H1 (cell line): ENCODE measurements at regions not wholly inside any gene's neighbourhood (a gene's known extent, or its start where the extent isn't known, plus 50 kb on each side); places are given as distances from the start of the nearest gene placed in this dataset.
A peak's percentile ranks its signal among the peaks of the same experiment; 100 is the strongest.

Experiments
- CTCF ChIA-PET: fragments of 300-600 bp; sonication (Branson Sonifier 250); formaldehyde crosslinking; loops from one replicate; lab custom pipeline; 2021; ENCODE audit not compliant: partially characterized antibody; lab: Charles Lee
- POLR2A ChIA-PET: fragments of 300-600 bp; sonication (Branson Sonifier 250); formaldehyde crosslinking; loops from one replicate; lab custom pipeline; 2021; ENCODE audit warnings: inconsistent platforms; ENCODE audit not compliant: partially characterized antibody; lab: Charles Lee
- DNase-seq, 2 experiments: peaks; one replicate each; pipeline versions ENCODE4 v3.0.0 to v3.0.0-alpha.2; 2010 to 2022; ENCODE audit warnings: low spot score in 2 of 2, low read depth in 1 of 2, mixed read lengths in 1 of 2
- FAIRE-seq: peaks from 2 replicates; lab custom pipeline; 2011; peaks lifted over from hg19 to GRCh38; lab: Jason Lieb, UNC
- H2AFZ ChIP-seq: 2 replicates; pipeline ENCODE4 v1.8.1; 2012; ENCODE audit warnings: low read length, inconsistent platforms
- H2AK5ac ChIP-seq: 2 replicates; pipeline ENCODE4 v1.6.1; 2013; ENCODE audit warnings: low read depth, low read length
- H2BK120ac ChIP-seq: replicated peaks from 2 replicates; pipeline ENCODE3; 2013; ENCODE audit warnings: low read depth, low read length, inconsistent platforms
- H2BK12ac ChIP-seq: 2 replicates; pipeline ENCODE4 v1.6.1; 2013; ENCODE audit warnings: low read depth, low read length
- H2BK15ac ChIP-seq: 2 replicates; pipeline ENCODE4 v1.6.1; 2013; ENCODE audit warnings: low read length
- H2BK20ac ChIP-seq: 2 replicates; pipeline ENCODE4 v1.6.1; 2013; ENCODE audit warnings: low read length
- H2BK5ac ChIP-seq: 2 replicates; pipeline ENCODE4 v1.6.1; 2013; ENCODE audit warnings: low read depth, low read length
- H3K14ac ChIP-seq: 2 replicates; pipeline ENCODE4 v1.6.1; 2013; ENCODE audit warnings: inconsistent platforms; ENCODE audit not compliant: insufficient read length
- H3K18ac ChIP-seq: 2 replicates; pipeline ENCODE4 v1.6.1; 2013; ENCODE audit warnings: low read length; ENCODE audit errors: extremely low read depth
- H3K23ac ChIP-seq: 2 replicates; pipeline ENCODE4 v1.6.1; 2013; ENCODE audit warnings: inconsistent platforms; ENCODE audit not compliant: insufficient read length
- H3K23me2 ChIP-seq: 2 replicates; pipeline ENCODE4 v1.6.1; 2013; ENCODE audit warnings: low read depth, low read length
- H3K27ac ChIP-seq: 2 replicates; pipeline ENCODE4 v1.6.1; 2011; ENCODE audit warnings: low read depth, low read length, inconsistent platforms
- H3K27me3 ChIP-seq, 4 experiments: replicated peaks in 1 of 4; 1 replicate in 1 of 4; 2 replicates in 3 of 4; pipeline versions ENCODE4 v1.6.1 to v1.8.1; 2011 to 2013; ENCODE audit warnings: low read length in 3 of 4, mild to moderate bottlenecking in 3 of 4, inconsistent platforms in 2 of 4, mixed read lengths in 2 of 4, moderate library complexity in 1 of 4; ENCODE audit not compliant: control insufficient read depth in 3 of 4, insufficient read depth in 3 of 4; ENCODE audit errors: extremely low read depth in 1 of 4
- H3K36me3 ChIP-seq, 4 experiments: 2 replicates each; pipeline versions ENCODE4 v1.6.1 to v1.8.1; 2011 to 2013; ENCODE audit warnings: mild to moderate bottlenecking in 4 of 4, low read length in 3 of 4, moderate library complexity in 2 of 4, control low read depth in 1 of 4, inconsistent platforms in 1 of 4; ENCODE audit not compliant: insufficient read depth in 4 of 4, control insufficient read depth in 2 of 4
- H3K4ac ChIP-seq: replicated peaks from 2 replicates; pipeline ENCODE3; 2013; ENCODE audit warnings: low read length, low read depth, mixed read lengths, inconsistent platforms; ENCODE audit not compliant: insufficient read length
- H3K4me1 ChIP-seq, 4 experiments: replicated peaks in 1 of 4; 1 replicate in 1 of 4; 2 replicates in 3 of 4; pipeline versions ENCODE4 v1.6.1 to v1.8.1; 2011 to 2013; ENCODE audit warnings: low read length in 3 of 4, inconsistent platforms in 2 of 4, mixed read lengths in 1 of 4; ENCODE audit not compliant: insufficient read depth in 4 of 4, control insufficient read depth in 3 of 4
- H3K4me2 ChIP-seq, 2 experiments: 2 replicates each; pipeline versions ENCODE4 v1.6.1 to v1.8.1; 2011 to 2013; ENCODE audit warnings: low read depth in 2 of 2, low read length in 2 of 2, control low read depth in 1 of 2, inconsistent platforms in 1 of 2, mild to moderate bottlenecking in 1 of 2; ENCODE audit not compliant: insufficient read depth in 1 of 2
- H3K4me3 ChIP-seq, 4 experiments: fragments of 200-600, 300-600 bp in 1 of 4; sonication (generic), shearing (Covaris generic), sonication (Bioruptor Twin) in 1 of 4; 2 replicates each; pipeline versions ENCODE4 v1.5.1 to v1.8.1; 2011 to 2016; ENCODE audit warnings: low read length in 4 of 4, low read depth in 3 of 4, control low read depth in 2 of 4, inconsistent platforms in 2 of 4, mild to moderate bottlenecking in 2 of 4, mixed read lengths in 1 of 4, moderate library complexity in 1 of 4; ENCODE audit not compliant: insufficient read depth in 2 of 4; ENCODE audit errors: extremely low read depth in 1 of 4
- H3K56ac ChIP-seq: replicated peaks from 2 replicates; pipeline ENCODE3; 2013; ENCODE audit warnings: low read depth, mild to moderate bottlenecking, mixed read lengths, low read length, inconsistent platforms; ENCODE audit not compliant: insufficient read length
- H3K79me1 ChIP-seq: 2 replicates; pipeline ENCODE4 v1.6.1; 2013; ENCODE audit warnings: low read depth, low read length, control low read depth
- H3K79me2 ChIP-seq, 2 experiments: 2 replicates each; pipeline versions ENCODE4 v1.6.1 to v1.8.1; 2012 to 2013; ENCODE audit warnings: low read length in 2 of 2, mild to moderate bottlenecking in 2 of 2, inconsistent platforms in 1 of 2; ENCODE audit not compliant: insufficient read depth in 2 of 2, control insufficient read depth in 1 of 2
- H3K9ac ChIP-seq, 4 experiments: replicated peaks in 1 of 4; 1 replicate in 1 of 4; 2 replicates in 3 of 4; pipeline versions ENCODE4 v1.6.1 to v1.8.1; 2011 to 2013; ENCODE audit warnings: low read depth in 3 of 4, low read length in 3 of 4, control low read depth in 2 of 4, mild to moderate bottlenecking in 2 of 4, moderate library complexity in 2 of 4, inconsistent platforms in 1 of 4; ENCODE audit errors: extremely low read depth in 1 of 4
- H3K9me3 ChIP-seq, 2 experiments: 2 replicates each; pipeline versions ENCODE4 v1.6.1 to v1.8.1; 2012 to 2013; ENCODE audit warnings: mild to moderate bottlenecking in 2 of 2, moderate library complexity in 2 of 2, control low read depth in 1 of 2, inconsistent platforms in 1 of 2, low read depth in 1 of 2, low read length in 1 of 2, mixed read lengths in 1 of 2; ENCODE audit not compliant: insufficient read depth in 2 of 2
- H4K20me1 ChIP-seq, 2 experiments: replicated peaks in 1 of 2; 2 replicates each; pipeline versions ENCODE3 to v1.8.1; 2011 to 2013; ENCODE audit warnings: inconsistent platforms in 2 of 2, low read length in 2 of 2, mild to moderate bottlenecking in 1 of 2; ENCODE audit not compliant: insufficient read depth in 2 of 2, control insufficient read depth in 1 of 2
- H4K5ac ChIP-seq: 2 replicates; pipeline ENCODE4 v1.6.1; 2013; ENCODE audit warnings: low read length, low read depth, mixed read lengths, inconsistent platforms; ENCODE audit not compliant: insufficient read length
- H4K8ac ChIP-seq: 2 replicates; pipeline ENCODE4 v1.8.0; 2013; ENCODE audit warnings: mild to moderate bottlenecking, moderate library complexity, low read length, inconsistent platforms; ENCODE audit not compliant: insufficient read depth; ENCODE audit errors: extremely low read depth
- H4K91ac ChIP-seq: replicated peaks from 2 replicates; pipeline ENCODE3; 2013; ENCODE audit warnings: low read length, mixed read lengths, inconsistent platforms; ENCODE audit not compliant: insufficient read length
- ASH2L ChIP-seq: fragments of 200-600, 300-600 bp; sonication (generic); IDR thresholded peaks from one replicate; pipeline ENCODE4 v1.7.1; 2017; ENCODE audit warnings: low read length
- CEBPB ChIP-seq: IDR thresholded peaks from 2 replicates; pipeline ENCODE4 v1.6.1; 2012; ENCODE audit warnings: low read depth, low read length
- MAX ChIP-seq: IDR thresholded peaks from 2 replicates; pipeline ENCODE4 v1.6.1; 2012; ENCODE audit warnings: inconsistent platforms
- NRF1 ChIP-seq: IDR thresholded peaks from 2 replicates; pipeline ENCODE4 v1.6.1; 2011; ENCODE audit warnings: mild to moderate bottlenecking, low read depth, low read length, improper control_type of control experiment
- SIX5 ChIP-seq: IDR thresholded peaks from 2 replicates; pipeline ENCODE4 v1.6.1; 2011; ENCODE audit warnings: mild to moderate bottlenecking, low read depth, low read length
- SRF ChIP-seq: IDR thresholded peaks from 2 replicates; pipeline ENCODE4 v1.6.1; 2011; ENCODE audit warnings: mild to moderate bottlenecking, low read depth, low read length, moderate library complexity
- WGBS, 2 experiments: shearing (Covaris generic) in 1 of 2; methylation state at CpG; one replicate each; pipeline versions ENCODE4 v1.1.6 to v1.1.7; 2013 to 2015; ENCODE audit warnings: low lambda C conversion rate in 2 of 2, mixed read lengths in 2 of 2, inconsistent platforms in 1 of 2, low coverage in 1 of 2, missing lambda C conversion rate in 1 of 2; ENCODE audit not compliant: insufficient replicate concordance in 2 of 2, insufficient coverage in 1 of 2, insufficient read length in 1 of 2; ENCODE audit errors: extremely low coverage in 1 of 2, missing lambda C conversion rate in 1 of 2; 5-methylcytosine and 5-hydroxymethylcytosine counted together

- Histone ChIP-seq H3K79me1 (no peaks in the 10 kb centered on the region), H3K79me2 (no peaks in the 10 kb centered on the region), H3K27ac (no peak overlapping the region), H2BK12ac (no peak overlapping the region), H3K9me3 (no peaks in the 10 kb centered on the region), H3K14ac (no peak overlapping the region), H3K9ac (no peak overlapping the region), H2AFZ (no peak overlapping the region), H3K23ac (no peak overlapping the region), H3K4me2 (no peak overlapping the region), H4K20me1 (no peaks in the 10 kb centered on the region), H3K4ac (no peak overlapping the region), H3K36me3 (no peaks in the 10 kb centered on the region), H3K18ac (no peak overlapping the region), H2BK120ac (no peak overlapping the region), H4K5ac (no peak overlapping the region), H3K23me2 (no peaks in the 10 kb centered on the region), H3K4me1 (peaks cover 0 to 3% (median 0%) of the 10 kb centered on the region in 4 experiments; a peak in 2 of 7 replicates), H2AK5ac (no peak overlapping the region), H4K91ac (no peak overlapping the region), H2BK15ac (no peak overlapping the region), H3K56ac (no peak overlapping the region), H2BK20ac (no peak overlapping the region), H3K27me3 (no peaks in the 10 kb centered on the region), H3K4me3 (no peak overlapping the region), H4K8ac (no peak overlapping the region), H2BK5ac (no peak overlapping the region)
- 59% methylated on average over 3 of the region's 3 CpGs; no CpG with 5 or more reads in 1 of the 2 experiments for WGBS, 2 experiments
- ChIA-PET CTCF (interaction anchor here (1.0 kb wide), 1 partner anchor 273 kb away, joined by 3 read pairs; no protein-coding TSS in a partner anchor), POLR2A (no interaction called here)
- no peak for DNase-seq
- TF ChIP-seq CEBPB (peak; percentile 87), ASH2L (no peak), SIX5 (no peak), NRF1 (no peak), MAX (no peak), SRF (no peak)
- no peak for FAIRE-seq
Measured at GRCh38 chr2:186058614-186059013, 320.0 kb downstream of the FSIP2 start.
